CD4-positive, CD25-positive, alpha-beta regulatory T cell (primary cell): ENCODE measurements at regions not wholly inside any gene's neighbourhood (a gene's known extent, or its start where the extent isn't known, plus 50 kb on each side); places are given as distances from the start of the nearest gene placed in this dataset.
"Not testable (repeated sequence)": the region's sequence is repeated elsewhere in the genome, so short reads cannot be mapped to it uniquely, and the experiment has no call there.

ENCODE experiments used
- ATAC-seq, 2 donors: fragments of 150-1000 bp; cut with Tn5 transposase; one replicate each; pipeline ENCODE4 v1.10.0; 2021; ENCODE audit warnings: low read depth in 2 of 2, moderate number of reproducible peaks in 2 of 2, moderate library complexity in 1 of 2
- DNase-seq, 3 donors: peaks; one replicate each; pipeline versions ENCODE4 v3.0.0 to v3.0.0-alpha.2; 2012 to 2022; ENCODE audit warnings: mixed read lengths in 1 of 3
- H3K27ac ChIP-seq: one replicate; pipeline ENCODE4 v1.7.0; 2013; ENCODE audit warnings: mild to moderate bottlenecking, low read length; ENCODE audit not compliant: insufficient read depth, poor library complexity, severe bottlenecking
- H3K27me3 ChIP-seq: one replicate; pipeline ENCODE4 v1.7.0; 2013; ENCODE audit warnings: low read length; ENCODE audit not compliant: control insufficient read depth, insufficient read depth
- H3K36me3 ChIP-seq: one replicate; pipeline ENCODE4 v1.7.0; 2013; ENCODE audit warnings: mild to moderate bottlenecking, low read length, moderate library complexity; ENCODE audit not compliant: control insufficient read depth, insufficient read depth
- H3K4me1 ChIP-seq: 2 replicates; pipeline ENCODE4 v1.7.0; 2013; ENCODE audit warnings: mild to moderate bottlenecking, low read length; ENCODE audit not compliant: insufficient read depth, control insufficient read depth, poor library complexity, severe bottlenecking
- H3K4me3 ChIP-seq: one replicate; pipeline ENCODE4 v1.7.0; 2013; ENCODE audit warnings: low read depth, mild to moderate bottlenecking, low read length, moderate library complexity
- H3K9me3 ChIP-seq, 2 experiments: 1 replicate in 1 of 2; 2 replicates in 1 of 2; pipeline ENCODE4 v1.7.0; 2013; ENCODE audit warnings: low read length in 2 of 2, mild to moderate bottlenecking in 1 of 2, moderate library complexity in 1 of 2; ENCODE audit not compliant: control insufficient read depth in 2 of 2
- H3K27ac Mint-ChIP-seq, 3 donors: one replicate each; pipeline ENCODE4 v1.8.0; 2020 to 2022; ENCODE audit warnings: mild to moderate bottlenecking in 3 of 3, mixed read lengths in 3 of 3, moderate library complexity in 2 of 3
- H3K27me3 Mint-ChIP-seq: one replicate; pipeline ENCODE4 v1.8.0; 2022; ENCODE audit warnings: mild to moderate bottlenecking, mixed read lengths
- H3K36me3 Mint-ChIP-seq: one replicate; pipeline ENCODE4 v1.8.0; 2020; ENCODE audit warnings: mixed read lengths
- H3K4me1 Mint-ChIP-seq, 4 donors: one replicate each; pipeline ENCODE4 v1.8.0; 2020 to 2022; ENCODE audit warnings: mixed read lengths in 4 of 4, mild to moderate bottlenecking in 1 of 4
- H3K4me3 Mint-ChIP-seq, 4 donors: one replicate each; pipeline ENCODE4 v1.8.0; 2020 to 2022; ENCODE audit warnings: mild to moderate bottlenecking in 4 of 4, mixed read lengths in 4 of 4, moderate library complexity in 3 of 4
- H3K9me3 Mint-ChIP-seq, 7 donors: one replicate each; pipeline ENCODE4 v1.8.0; 2020 to 2022; ENCODE audit warnings: mixed read lengths in 7 of 7, mild to moderate bottlenecking in 3 of 7, moderate library complexity in 2 of 7

- Histone ChIP-seq H3K4me1 (peaks cover 18% of the 10 kb centered on the region), H3K9me3 (no peaks in the 10 kb centered on the region), H3K27ac (no peak overlapping the region), H3K36me3 (no peaks in the 10 kb centered on the region), H3K4me3 (no peak overlapping the region), H3K27me3 (no peaks in the 10 kb centered on the region)
- Mint-ChIP-seq H3K27me3 (no peaks in the 10 kb centered on the region), H3K36me3 (no peaks in the 10 kb centered on the region), H3K4me3 (no peak overlapping the region), H3K4me1 (peaks cover 16 to 38% (median 26%) of the 10 kb centered on the region in 4 donors), H3K27ac (peak overlapping the region in 1 of 3 donors; percentile 2), H3K9me3 (peaks cover 0 to 2% (median 0%) of the 10 kb centered on the region in 7 donors)
- DNase-seq (no peak), ATAC-seq (no peak)
Observed at GRCh38 chr12:46550266-46550879, 177.8 kb upstream of the SLC38A2 start.

- DNase-seq, result peak in 1 of 3 donors; percentile 44
- Mint-ChIP-seq H3K27me3 (no peaks in the 10 kb centered on the region), H3K4me3 (no peak overlapping the region), H3K9me3 (peaks cover 0 to 2% (median 0%) of the 10 kb centered on the region in 7 donors), H3K36me3 (no peaks in the 10 kb centered on the region), H3K27ac (peak overlapping the region in 2 of 3 donors; percentile 2 to 48), H3K4me1 (peaks cover 16 to 38% (median 26%) of the 10 kb centered on the region in 4 donors)
- Histone ChIP-seq H3K36me3 (no peaks in the 10 kb centered on the region), H3K27ac (no peak overlapping the region), H3K27me3 (no peaks in the 10 kb centered on the region), H3K4me1 (peaks cover 18% of the 10 kb centered on the region), H3K4me3 (no peak overlapping the region), H3K9me3 (no peaks in the 10 kb centered on the region)
- peak in 1 of 2 donors; percentile 43 for ATAC-seq
Observed at GRCh38 chr12:46549527-46550265, 177.1 kb upstream of the SLC38A2 start.

DNA sequence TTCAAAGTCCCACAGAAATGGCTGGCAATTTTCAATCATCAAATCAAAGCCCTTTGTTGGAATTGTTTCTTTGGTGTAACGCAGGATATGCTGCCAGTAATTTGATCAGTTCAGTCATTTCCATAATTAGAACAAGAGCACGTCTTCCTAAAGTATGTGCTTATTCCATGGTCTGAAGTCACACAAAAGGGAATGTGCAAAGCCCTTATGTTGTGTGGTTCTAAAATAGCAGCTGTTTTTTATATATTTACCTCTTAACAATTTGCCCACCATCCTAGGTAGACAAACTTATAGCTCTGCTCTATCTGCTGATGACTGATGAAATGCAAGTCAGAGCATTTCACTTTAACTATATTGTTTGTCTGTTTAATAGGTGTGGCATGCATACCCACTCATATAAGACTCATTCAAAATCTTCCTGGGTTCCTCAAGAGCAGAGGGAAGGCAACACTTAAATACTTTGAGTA lies 176.1 kb upstream of the SLC38A2 start:
- Mint-ChIP-seq H3K27me3 (no peaks in the 10 kb centered on the region), H3K27ac (no peak overlapping the region), H3K4me3 (no peak overlapping the region), H3K36me3 (no peaks in the 10 kb centered on the region), H3K4me1 (peaks cover 16 to 38% (median 26%) of the 10 kb centered on the region in 4 donors), H3K9me3 (peaks cover 0 to 4% (median 0%) of the 10 kb centered on the region in 7 donors)
- H3K9me3 ChIP-seq, result no peaks in the 10 kb centered on the region
- ATAC-seq (no peak), DNase-seq (no peak)
- no peak overlapping the region for H3K27ac ChIP-seq
- H3K4me3 ChIP-seq, result no peak overlapping the region
- H3K36me3 ChIP-seq, result no peaks in the 10 kb centered on the region
- no peaks in the 10 kb centered on the region for H3K27me3 ChIP-seq
- peaks cover 18% of the 10 kb centered on the region for H3K4me1 ChIP-seq

DNA sequence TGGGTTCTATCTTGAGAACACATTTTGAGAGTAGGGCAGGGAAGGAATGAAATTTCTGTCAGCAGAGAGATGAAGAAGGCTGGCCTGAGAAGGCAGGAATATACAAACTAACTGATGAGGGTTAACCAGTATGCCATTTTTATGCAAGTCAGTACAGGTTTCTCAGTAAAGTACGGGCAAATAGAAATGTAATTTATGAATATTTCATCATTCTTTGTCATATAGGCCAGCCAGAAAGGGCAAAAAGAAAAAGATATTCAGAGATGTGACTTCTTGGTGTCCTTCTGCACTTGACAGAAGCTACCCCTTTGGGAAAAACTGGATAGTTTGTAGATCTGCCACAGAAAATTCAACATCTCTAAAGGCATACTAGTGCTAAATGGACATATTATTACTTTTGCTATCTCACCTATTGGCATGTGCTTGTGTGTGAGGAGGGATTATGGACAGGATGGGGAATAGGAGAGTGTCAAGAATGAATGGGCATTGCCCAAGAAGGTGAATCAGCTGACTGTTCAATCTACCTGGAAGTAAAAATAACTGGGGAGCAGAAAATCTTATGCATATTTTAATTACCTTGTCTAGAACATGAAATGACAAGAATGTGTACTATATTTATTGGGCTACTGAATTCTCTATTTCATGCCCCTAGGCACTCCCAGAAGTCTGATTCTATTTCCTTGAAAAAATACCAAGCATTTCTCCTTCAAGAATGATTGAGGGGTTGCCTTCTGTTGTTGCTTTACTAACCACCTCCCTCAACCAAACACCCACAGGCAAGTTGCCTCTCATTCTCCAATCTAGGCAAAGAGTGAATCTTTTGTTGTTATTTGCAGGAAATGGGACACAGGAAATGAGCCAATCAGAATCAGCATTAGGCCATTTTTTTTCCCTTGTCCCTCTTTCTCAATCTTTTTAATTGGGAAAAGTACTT lies 175.1 kb upstream of the SLC38A2 start:
- Mint-ChIP-seq H3K36me3 (no peaks in the 10 kb centered on the region), H3K27ac (peak overlapping the region in 1 of 3 donors; percentile 64), H3K4me3 (no peak overlapping the region), H3K27me3 (no peaks in the 10 kb centered on the region), H3K4me1 (peaks cover 16 to 38% (median 26%) of the 10 kb centered on the region in 4 donors), H3K9me3 (peaks cover 0 to 4% (median 0%) of the 10 kb centered on the region in 7 donors)
- Histone ChIP-seq H3K36me3 (no peaks in the 10 kb centered on the region), H3K4me3 (no peak overlapping the region), H3K4me1 (peaks cover 18% of the 10 kb centered on the region), H3K27ac (no peak overlapping the region), H3K9me3 (no peaks in the 10 kb centered on the region), H3K27me3 (no peaks in the 10 kb centered on the region)
- ATAC-seq (no peak), DNase-seq (no peak)

DNA sequence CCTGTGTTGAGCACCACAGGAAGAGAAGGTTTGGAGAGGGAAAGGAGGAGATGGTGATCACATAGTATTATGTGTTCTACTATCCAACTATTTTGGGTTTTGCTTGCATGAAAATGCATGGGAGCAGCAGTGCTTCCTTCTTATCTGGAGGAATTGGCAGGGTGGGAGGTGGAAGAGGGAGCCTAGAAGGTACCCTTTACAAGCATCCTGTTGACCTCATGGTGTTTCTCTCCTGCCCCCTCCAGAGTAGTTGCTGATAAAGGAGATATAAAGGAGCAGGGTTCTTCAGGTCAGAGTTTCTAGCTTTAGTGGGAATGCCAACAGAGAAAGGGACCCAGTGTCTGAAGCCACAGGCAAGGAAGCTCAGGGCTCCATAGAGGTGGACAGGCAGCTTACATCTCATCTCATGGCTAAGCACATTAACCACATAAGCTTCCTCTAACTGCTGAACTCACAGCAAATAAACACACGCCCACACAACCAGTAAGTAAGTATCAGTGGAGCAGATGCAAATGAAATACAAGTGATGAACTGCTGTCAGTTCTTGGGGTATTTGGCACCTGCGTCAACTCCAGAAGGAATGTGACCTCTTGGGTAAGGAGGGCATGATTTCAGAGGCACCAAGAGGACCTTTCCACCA lies 174.2 kb upstream of the SLC38A2 start:
- DNase-seq, result peak in 2 of 3 donors; percentile 10 to 59
- Histone ChIP-seq H3K27me3 (no peaks in the 10 kb centered on the region), H3K36me3 (no peaks in the 10 kb centered on the region), H3K27ac (no peak overlapping the region), H3K4me3 (peak overlapping the region; percentile 10), H3K4me1 (peaks cover 18% of the 10 kb centered on the region), H3K9me3 (no peaks in the 10 kb centered on the region)
- peak; percentile 56 to 69 for ATAC-seq
- no peaks in the 10 kb centered on the region for H3K36me3 Mint-ChIP-seq
- H3K9me3 Mint-ChIP-seq, result peaks cover 0 to 1% (median 0%) of the 10 kb centered on the region in 7 donors
- H3K27me3 Mint-ChIP-seq, result no peaks in the 10 kb centered on the region
- peaks cover 16 to 38% (median 26%) of the 10 kb centered on the region in 4 donors for H3K4me1 Mint-ChIP-seq
- H3K4me3 Mint-ChIP-seq, result peak overlapping the region in 3 of 4 donors; percentile 1 to 30 (median 8)
- peak overlapping the region in 2 of 3 donors; percentile 28 to 64 for H3K27ac Mint-ChIP-seq

GRCh38 chr12:46543378-46543795 lies 170.8 kb upstream of the SLC38A2 start:
- H3K36me3 ChIP-seq, H3K9me3 ChIP-seq, DNase-seq, ATAC-seq, H3K36me3 Mint-ChIP-seq, H3K9me3 Mint-ChIP-seq, H3K27me3 Mint-ChIP-seq, H3K27ac Mint-ChIP-seq, H3K27ac ChIP-seq, H3K4me3 Mint-ChIP-seq, H3K27me3 ChIP-seq, H3K4me3 ChIP-seq: not testable (repeated sequence)
- peaks cover 12% of the 10 kb centered on the region for H3K4me1 ChIP-seq
- peaks cover 7 to 25% (median 17%) of the 10 kb centered on the region in 4 donors for H3K4me1 Mint-ChIP-seq

GRCh38 chr12:46538976-46539375 lies 166.4 kb upstream of the SLC38A2 start:
- peaks cover 0 to 9% (median 0%) of the 10 kb centered on the region in 7 donors for H3K9me3 Mint-ChIP-seq

More at GRCh38 chr12:46538976-46539375, 166.4 kb upstream of the SLC38A2 start:
- no peak for DNase-seq
- Mint-ChIP-seq H3K27me3 (no peaks in the 10 kb centered on the region), H3K4me1 (peaks cover 0 to 4% (median 0%) of the 10 kb centered on the region in 4 donors), H3K36me3 (no peaks in the 10 kb centered on the region), H3K27ac (no peak overlapping the region), H3K4me3 (no peak overlapping the region)
- H3K36me3 ChIP-seq, result no peaks in the 10 kb centered on the region
- H3K27ac ChIP-seq, result no peak overlapping the region
- no peak overlapping the region for H3K4me3 ChIP-seq
- H3K4me1 ChIP-seq, result no peaks in the 10 kb centered on the region
- no peak for ATAC-seq
- H3K9me3 ChIP-seq, result no peaks in the 10 kb centered on the region
- no peaks in the 10 kb centered on the region for H3K27me3 ChIP-seq
